Heart left ventricle (tissue), 13 donors: ENCODE measurements at regions not wholly inside any gene's neighbourhood (a gene's known extent, or its start where the extent isn't known, plus 50 kb on each side); places are given as distances from the start of the nearest gene placed in this dataset.

Experiments
- POLR2A ChIP-seq, 2 donors: fragments of 450-650 bp; IDR thresholded peaks; one replicate each; pipeline ENCODE4 v1.6.1; 2017; ENCODE audit warnings: antibody characterized with exemption in 2 of 2, mild to moderate bottlenecking in 2 of 2, moderate library complexity in 2 of 2
- TF ChIP-seq, protein P1 (sequence below), 12 donors: fragments of 200-600 bp; sonication (generic) in 4 of 12; IDR thresholded peaks; one replicate each; pipeline versions ENCODE4 v1.5.0 to v1.8.0; 2018 to 2022; ENCODE audit warnings: antibody characterized with exemption in 12 of 12, mild to moderate bottlenecking in 5 of 12
- donor health status: ischemic (EF 13 %, LVEDD 7.1; RV severe dilation, severe dysfunction).
- donor health status: DM: no; HTN: yes; CAD: no.
- donor health status: DM: no; HTN: no; CAD: no.
- donor health status: ischemic (EF 25% LVEDD 6.9; RV normal size, moderate dysfunction).
- donor health status: ischemic (EF 25% LVEDD 5.7; RV mildly dilated, moderate dysfunction).
- donor health status: ischemic (EF 35%, LVEDD 5.7; RV mildly dilated, moderate dysfunction).
- donor health status: nonischemic (EF 11% LVEDD 7.7; RV severe dilation, severe dysfunction).
- donor health status: DM: yes; HTN: yes; CAD: no.
- donor health status: PGD.
- donor health status: ischemic (EF 29% LVEDD 5.4; RV normal size, mild dysfunction).
- donor health status: nonischemic (EF 23%, LVEDD 6.1; RV moderate dilation, normal function).

DNA sequence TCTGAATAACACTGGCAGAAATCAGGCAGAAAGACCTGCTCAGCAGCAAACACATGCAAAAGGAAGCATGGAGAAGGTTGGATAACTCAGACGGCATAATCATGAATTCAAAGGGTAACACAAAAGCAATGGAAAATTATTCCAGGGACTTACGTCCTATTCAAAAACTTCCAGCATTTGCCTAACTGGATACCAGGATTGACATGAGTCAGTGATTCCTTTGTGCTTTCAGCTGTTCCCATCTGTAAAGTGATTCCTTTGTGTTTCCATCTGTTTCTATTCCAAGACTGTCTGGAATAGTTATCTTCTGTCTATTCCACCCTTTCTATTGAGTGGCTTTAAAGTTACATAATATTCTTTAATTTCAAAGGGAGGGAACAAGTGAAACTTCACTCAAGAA is 1361.7 kb upstream of the CDH9 start:
- no peak for TF ChIP-seq POLR2A (IDR thresholded peaks at IDR 0.05)
- TF ChIP-seq, protein P1, sequence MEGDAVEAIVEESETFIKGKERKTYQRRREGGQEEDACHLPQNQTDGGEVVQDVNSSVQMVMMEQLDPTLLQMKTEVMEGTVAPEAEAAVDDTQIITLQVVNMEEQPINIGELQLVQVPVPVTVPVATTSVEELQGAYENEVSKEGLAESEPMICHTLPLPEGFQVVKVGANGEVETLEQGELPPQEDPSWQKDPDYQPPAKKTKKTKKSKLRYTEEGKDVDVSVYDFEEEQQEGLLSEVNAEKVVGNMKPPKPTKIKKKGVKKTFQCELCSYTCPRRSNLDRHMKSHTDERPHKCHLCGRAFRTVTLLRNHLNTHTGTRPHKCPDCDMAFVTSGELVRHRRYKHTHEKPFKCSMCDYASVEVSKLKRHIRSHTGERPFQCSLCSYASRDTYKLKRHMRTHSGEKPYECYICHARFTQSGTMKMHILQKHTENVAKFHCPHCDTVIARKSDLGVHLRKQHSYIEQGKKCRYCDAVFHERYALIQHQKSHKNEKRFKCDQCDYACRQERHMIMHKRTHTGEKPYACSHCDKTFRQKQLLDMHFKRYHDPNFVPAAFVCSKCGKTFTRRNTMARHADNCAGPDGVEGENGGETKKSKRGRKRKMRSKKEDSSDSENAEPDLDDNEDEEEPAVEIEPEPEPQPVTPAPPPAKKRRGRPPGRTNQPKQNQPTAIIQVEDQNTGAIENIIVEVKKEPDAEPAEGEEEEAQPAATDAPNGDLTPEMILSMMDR (IDR thresholded peaks at IDR 0.05): no peak
